ENCODE measurements at regions not wholly inside any gene's neighbourhood (a gene's known extent, or its start where the extent isn't known, plus 50 kb on each side); places are given as distances from the start of the nearest gene placed in this dataset.
"Not testable (repeated sequence)": the region's sequence is repeated elsewhere in the genome, so short reads cannot be mapped to it uniquely, and the experiment has no call there.

- DNase-seq: no peak
Measured at GRCh38 chr7:54145716-54146115, 396.5 kb upstream of the VSTM2A start.

GRCh38 chr7:54153462-54153861, 388.7 kb upstream of the VSTM2A start:
- no peak for DNase-seq

GRCh38 chr7:54159088-54159487, 383.1 kb upstream of the VSTM2A start:
- no peak for DNase-seq

- no peak for DNase-seq
Measured at GRCh38 chr7:54161621-54162020, 380.6 kb upstream of the VSTM2A start.

- no peak for DNase-seq
Measured at GRCh38 chr7:54166419-54166818, 375.8 kb upstream of the VSTM2A start.

- DNase-seq: no peak
Measured at GRCh38 chr7:54179321-54180029, 362.7 kb upstream of the VSTM2A start.

GRCh38 chr7:54180796-54181195, 361.4 kb upstream of the VSTM2A start:
- DNase-seq: no peak

- DNase-seq: no peak
Measured at GRCh38 chr7:54183055-54183454, 359.1 kb upstream of the VSTM2A start.

GRCh38 chr7:54186336-54186735, 355.8 kb upstream of the VSTM2A start:
- DNase-seq: no peak

GRCh38 chr7:54187886-54188685, 354.1 kb upstream of the VSTM2A start:
- no peak for DNase-seq

GRCh38 chr7:54188843-54189242, 353.3 kb upstream of the VSTM2A start:
- DNase-seq: no peak

- DNase-seq: no peak
Measured at GRCh38 chr7:54189330-54189729, 352.8 kb upstream of the VSTM2A start.

GRCh38 chr7:54201501-54201900, 340.7 kb upstream of the VSTM2A start:
- DNase-seq: no peak

GRCh38 chr7:54215424-54215823, 326.8 kb upstream of the VSTM2A start:
- no peak for DNase-seq

- DNase-seq: not testable (repeated sequence)
Measured at GRCh38 chr7:54226030-54226429, 316.1 kb upstream of the VSTM2A start.

- DNase-seq: no peak
Measured at GRCh38 chr7:54242776-54243175, 299.4 kb upstream of the VSTM2A start.

GRCh38 chr7:54245020-54245419, 297.2 kb upstream of the VSTM2A start:
- no peak for DNase-seq

- no peak for DNase-seq
Measured at GRCh38 chr7:54249686-54250085, 292.5 kb upstream of the VSTM2A start.

GRCh38 chr7:54252256-54253035, 289.7 kb upstream of the VSTM2A start:
- DNase-seq: no peak

GRCh38 chr7:54253036-54253373, 289.2 kb upstream of the VSTM2A start:
- DNase-seq: no peak

GRCh38 chr7:54255242-54255641, 286.9 kb upstream of the VSTM2A start:
- DNase-seq: no peak

GRCh38 chr7:54259185-54259584, 283.0 kb upstream of the VSTM2A start:
- DNase-seq: no peak

GRCh38 chr7:54260941-54261371, 281.2 kb upstream of the VSTM2A start:
- DNase-seq: no peak

- DNase-seq: no peak
Measured at GRCh38 chr7:54278847-54279246, 263.3 kb upstream of the VSTM2A start.

Measured in NCI-H2029 treated with DMSO at 0.1 percent for 48 hours (cell line).